GM12878 (cell line): ENCODE measurements at regions not wholly inside any gene's neighbourhood (a gene's known extent, or its start where the extent isn't known, plus 50 kb on each side); places are given as distances from the start of the nearest gene placed in this dataset.

ENCODE experiments used
- ATAC-seq: fragments of 200-7000 bp; cut with Tn5 transposase; 3 replicates; pipeline ENCODE4 v1.9.1; 2020; ENCODE audit warnings: mild to moderate bottlenecking, moderate library complexity
- BruUV-seq: library from RNA; stranded (reverse); fragments of 400-500 nt; replicated peaks from 2 replicates; lab custom pipeline; 2021; lab: Mats Ljungman, UMichigan
- CTCF ChIA-PET: fragments of 300-600 bp; sonication (Branson Sonifier 250); formaldehyde crosslinking; extraction: SDS; loops from one replicate; lab custom pipeline; 2021; ENCODE audit warnings: inconsistent platforms; lab: Yijun Ruan, JAX
- POLR2A ChIA-PET: fragments of 350-600 bp; formaldehyde crosslinking; extraction: SDS; loops from one replicate; lab custom pipeline; 2021; ENCODE audit warnings: inconsistent platforms; lab: Charles Lee
- RAD21 ChIA-PET: fragments of 300-600 bp; sonication (Branson Sonifier 250); formaldehyde crosslinking; loops from one replicate; lab custom pipeline; 2023; ENCODE audit warnings: antibody characterized with exemption; ENCODE audit not compliant: unreplicated experiment; lab: Charles Lee
- SMC1A ChIA-PET: fragments of 300-600 bp; sonication (Branson Sonifier 250); formaldehyde crosslinking; loops from one replicate; lab custom pipeline; 2023; ENCODE audit not compliant: unreplicated experiment, uncharacterized antibody; lab: Charles Lee
- DNase-seq: peaks from one replicate; pipeline ENCODE4 v3.0.0-alpha.2; 2011; ENCODE audit warnings: low read depth, low spot score
- FAIRE-seq: peaks from 3 replicates; lab custom pipeline; 2011; peaks lifted over from hg19 to GRCh38; lab: Jason Lieb, UNC
- H2AFZ ChIP-seq: 2 replicates; pipeline ENCODE4 v1.6.0; 2011; ENCODE audit warnings: low read depth, low read length, control low read depth; ENCODE audit not compliant: control insufficient read depth
- H3K27ac ChIP-seq: 2 replicates; pipeline ENCODE4 v1.5.1; 2011; ENCODE audit warnings: control low read depth; ENCODE audit not compliant: control insufficient read depth, insufficient read depth
- H3K27me3 ChIP-seq, 2 experiments: replicated peaks in 1 of 2; 2 replicates each; pipeline versions ENCODE4 v1.6.0 to v1.6.1; 2011; ENCODE audit warnings: low read length in 1 of 2; ENCODE audit not compliant: control insufficient read depth in 2 of 2, insufficient read depth in 2 of 2
- H3K36me3 ChIP-seq, 2 experiments: 2 replicates each; pipeline ENCODE4 v1.5.1; 2011; ENCODE audit warnings: low read length in 1 of 2; ENCODE audit not compliant: control insufficient read depth in 2 of 2, insufficient read depth in 2 of 2
- H3K4me1 ChIP-seq: 2 replicates; pipeline ENCODE4 v1.6.1; 2011; ENCODE audit warnings: mild to moderate bottlenecking, low read length, moderate library complexity, mixed read lengths; ENCODE audit not compliant: control insufficient read depth, insufficient read depth
- H3K4me2 ChIP-seq: 2 replicates; pipeline ENCODE4 v1.6.0; 2011; ENCODE audit warnings: control low read depth; ENCODE audit not compliant: control insufficient read depth, insufficient read depth
- H3K4me3 ChIP-seq: fragments of 200-600 bp; sonication (generic); 2 replicates; pipeline ENCODE4 v1.5.1; 2016
- H3K79me2 ChIP-seq: 2 replicates; pipeline ENCODE4 v1.6.0; 2011; ENCODE audit warnings: low read length; ENCODE audit not compliant: control insufficient read depth, insufficient read depth
- H3K9ac ChIP-seq: 2 replicates; pipeline ENCODE4 v1.8.0; 2011; ENCODE audit warnings: low read length, control low read depth, mixed read lengths; ENCODE audit not compliant: control insufficient read depth, insufficient read depth
- H3K9me3 ChIP-seq: replicated peaks from 3 replicates; pipeline ENCODE4 v1.5.1; 2011; ENCODE audit warnings: mild to moderate bottlenecking, low read length; ENCODE audit not compliant: control insufficient read depth, insufficient read depth
- H4K20me1 ChIP-seq: 2 replicates; pipeline ENCODE4 v1.6.0; 2011; ENCODE audit not compliant: control insufficient read depth, insufficient read depth
- BMI1 ChIP-seq: fragments of 450-650 bp; IDR thresholded peaks from 2 replicates; pipeline ENCODE4 v1.6.1; 2016; ENCODE audit warnings: mild to moderate bottlenecking, moderate library complexity, borderline replicate concordance
- EED ChIP-seq: sonication (generic); IDR thresholded peaks from 2 replicates; pipeline ENCODE4 v1.6.1; 2016; ENCODE audit warnings: antibody characterized with exemption, low read depth
- ELK1 ChIP-seq: IDR thresholded peaks from 2 replicates; pipeline ENCODE4 v1.6.1; 2012; ENCODE audit warnings: low read depth, low read length, improper control_type of control experiment
- FOS ChIP-seq: IDR thresholded peaks from 3 replicates; pipeline ENCODE4 v1.6.1; 2011; ENCODE audit warnings: borderline replicate concordance; ENCODE audit not compliant: insufficient read length; ENCODE audit errors: extremely low read depth
- HDAC6 ChIP-seq: fragments of 200-600 bp; sonication (generic); IDR thresholded peaks from one replicate; pipeline ENCODE4 v1.8.0; 2017; ENCODE audit warnings: antibody characterized with exemption; ENCODE audit not compliant: unreplicated experiment
- IRF5 ChIP-seq: fragments of 450-650 bp; IDR thresholded peaks from 2 replicates; pipeline ENCODE4 v1.6.1; 2017; ENCODE audit warnings: borderline replicate concordance
- KDM1A ChIP-seq: fragments of 200-600 bp; sonication (generic); IDR thresholded peaks from 2 replicates; pipeline ENCODE4 v1.6.1; 2016; ENCODE audit warnings: borderline replicate concordance
- MEF2A ChIP-seq: IDR thresholded peaks from 2 replicates; pipeline ENCODE4 v1.6.1; 2011; ENCODE audit warnings: low read depth, mild to moderate bottlenecking, low read length, moderate library complexity; ENCODE audit not compliant: insufficient read depth
- MTA2 ChIP-seq: fragments of 450-650 bp; IDR thresholded peaks from 2 replicates; pipeline ENCODE4 v1.6.1; 2016; ENCODE audit warnings: low read depth, mild to moderate bottlenecking, moderate library complexity
- NR2F1 ChIP-seq: fragments of 450-650 bp; conservative IDR thresholded peaks from 2 replicates; pipeline ENCODE4 v1.6.1; 2017; ENCODE audit warnings: mild to moderate bottlenecking
- PBX3 ChIP-seq: IDR thresholded peaks from 2 replicates; pipeline ENCODE4 v1.6.1; 2011; ENCODE audit warnings: mild to moderate bottlenecking, low read depth, low read length, moderate library complexity; ENCODE audit not compliant: insufficient replicate concordance
- ZBTB40 ChIP-seq: fragments of 450-650 bp; IDR thresholded peaks from 2 replicates; pipeline ENCODE4 v1.6.1; 2016; ENCODE audit warnings: mild to moderate bottlenecking, moderate library complexity, borderline replicate concordance
- ZNF207 ChIP-seq: fragments of 450-650 bp; IDR thresholded peaks from 2 replicates; pipeline ENCODE4 v1.6.1; 2014; ENCODE audit warnings: antibody characterized with exemption, mild to moderate bottlenecking, borderline replicate concordance
- ZNF687 ChIP-seq: fragments of 450-650 bp; IDR thresholded peaks from 2 replicates; pipeline ENCODE4 v1.6.1; 2017; ENCODE audit warnings: mild to moderate bottlenecking, moderate library complexity
- in situ Hi-C: fragments of 300-500 bp; cut with MboI; formaldehyde crosslinking; loops from 9 replicates; pipeline ENCODE4 v1.14.3; 2018; ENCODE audit warnings: mixed read lengths
- intact Hi-C: fragments of 100-400 bp; cut with micrococcal nuclease; formaldehyde crosslinking; loops from one replicate; pipeline ENCODE4 v1.14.2; 2022; ENCODE audit not compliant: unreplicated experiment

- ChIA-PET SMC1A (no interaction called here), RAD21 (no interaction called here), CTCF (no interaction called here), POLR2A (no interaction called here)
- DNase-seq (no peak), ATAC-seq (no peak), FAIRE-seq (no peak)
- H2AFZ ChIP-seq, result no peak overlapping the region
- no peaks in the 10 kb centered on the region for H3K36me3 ChIP-seq
- no peaks in the 10 kb centered on the region for H3K9me3 ChIP-seq
- H3K79me2 ChIP-seq, result no peaks in the 10 kb centered on the region
- H3K27me3 ChIP-seq, result no peaks in the 10 kb centered on the region
- in situ Hi-C loops, result no loop called here
- TF ChIP-seq PBX3 (no peak), ZNF687 (no peak), ZNF207 (no peak), ELK1 (no peak), IRF5 (no peak), KDM1A (no peak), NR2F1 (no peak), EED (no peak), BMI1 (no peak), MTA2 (no peak), FOS (no peak), HDAC6 (no peak), ZBTB40 (no peak), MEF2A (no peak)
- H4K20me1 ChIP-seq, result no peaks in the 10 kb centered on the region
- H3K9ac ChIP-seq, result no peak overlapping the region
- H3K4me2 ChIP-seq, result no peak overlapping the region
- no peaks in the 10 kb centered on the region for H3K4me1 ChIP-seq
- intact Hi-C loops, result no loop called here
- BruUV-seq, result no TSS peak
- H3K27ac ChIP-seq, result no peak overlapping the region
- no peak overlapping the region for H3K4me3 ChIP-seq
These were observed 960.9 kb upstream of the FBXO33 start for GRCh38 chr14:40393143-40393542.
